SK-N-SH treated with all-trans-retinoic acid at 6 μM for 48 hours (cell line): ENCODE measurements at regions not wholly inside any gene's neighbourhood (a gene's known extent, or its start where the extent isn't known, plus 50 kb on each side); places are given as distances from the start of the nearest gene placed in this dataset.

Experiments used
- ATAC-seq: fragments of 200-7000 bp; cut with Tn5 transposase; 3 replicates; pipeline ENCODE4 v1.9.1; 2020; ENCODE audit warnings: mild to moderate bottlenecking, moderate library complexity
- ARNTL ChIP-seq: fragments of 450-650 bp; formaldehyde crosslinking; IDR thresholded peaks from 2 replicates; pipeline ENCODE4 v1.5.0; 2020; ENCODE audit warnings: low read depth, mild to moderate bottlenecking, moderate library complexity, borderline replicate concordance
- CSDC2 ChIP-seq: fragments of 250-450 bp; sonication (Bioruptor Pico); IDR thresholded peaks from 2 replicates; pipeline ENCODE4 v1.5.0; 2020; ENCODE audit warnings: mild to moderate bottlenecking, moderate library complexity
- CSRNP3 ChIP-seq: fragments of 250-450 bp; sonication (Bioruptor Pico); IDR thresholded peaks from 2 replicates; pipeline ENCODE4 v1.5.1; 2021; ENCODE audit warnings: mild to moderate bottlenecking, moderate library complexity
- ESRRG ChIP-seq: fragments of 250-450 bp; sonication (Bioruptor Pico); IDR thresholded peaks from 2 replicates; pipeline ENCODE4 v1.6.1; 2021; ENCODE audit warnings: mild to moderate bottlenecking
- GLIS3 ChIP-seq: fragments of 250-450 bp; sonication (Bioruptor Pico); IDR thresholded peaks from 2 replicates; pipeline ENCODE4 v1.5.0; 2020; ENCODE audit warnings: mild to moderate bottlenecking, moderate library complexity
- ISL1 ChIP-seq: fragments of 250-450 bp; sonication (Bioruptor Pico); IDR thresholded peaks from 2 replicates; pipeline ENCODE4 v2.1.2; 2022; ENCODE audit warnings: mild to moderate bottlenecking, moderate library complexity
- OSR1 ChIP-seq: fragments of 250-450 bp; sonication (Bioruptor Pico); IDR thresholded peaks from 2 replicates; pipeline ENCODE4 v1.8.0; 2022; ENCODE audit warnings: moderate library complexity, mild to moderate bottlenecking, inconsistent platforms
- PATZ1 ChIP-seq: fragments of 250-450 bp; sonication (Bioruptor Pico); IDR thresholded peaks from 2 replicates; pipeline ENCODE4 v1.8.0; 2020; ENCODE audit warnings: mild to moderate bottlenecking, moderate library complexity, borderline replicate concordance
- POU6F1 ChIP-seq: fragments of 250-450 bp; sonication (Bioruptor Pico); IDR thresholded peaks from 2 replicates; pipeline ENCODE4 v1.8.0; 2021; ENCODE audit warnings: low read depth, mild to moderate bottlenecking, moderate library complexity, borderline replicate concordance
- PPARA ChIP-seq: fragments of 250-450 bp; sonication (Bioruptor Pico); IDR thresholded peaks from 2 replicates; pipeline ENCODE4 v1.5.0; 2020; ENCODE audit warnings: mild to moderate bottlenecking, borderline replicate concordance
- RARB ChIP-seq: fragments of 250-450 bp; sonication (Bioruptor Pico); IDR thresholded peaks from 2 replicates; pipeline ENCODE4 v1.8.0; 2021; ENCODE audit warnings: mild to moderate bottlenecking, moderate library complexity
- SNAI2 ChIP-seq: fragments of 250-450 bp; sonication (Bioruptor Pico); IDR thresholded peaks from 2 replicates; pipeline ENCODE4 v1.5.0; 2020; ENCODE audit warnings: mild to moderate bottlenecking, moderate library complexity
- TCF4 ChIP-seq: fragments of 250-450 bp; sonication (Bioruptor Pico); IDR thresholded peaks from 2 replicates; pipeline ENCODE4 v1.8.0; 2021; ENCODE audit warnings: mild to moderate bottlenecking, moderate library complexity, borderline replicate concordance
- TOX ChIP-seq: fragments of 250-450 bp; sonication (Bioruptor Pico); IDR thresholded peaks from 2 replicates; pipeline ENCODE4 v1.8.0; 2021; ENCODE audit warnings: mild to moderate bottlenecking, moderate library complexity, borderline replicate concordance
- ZC3H10 ChIP-seq: fragments of 250-450 bp; sonication (Bioruptor Pico); IDR thresholded peaks from 2 replicates; pipeline ENCODE4 v1.5.1; 2021; ENCODE audit warnings: mild to moderate bottlenecking, moderate library complexity
- ZFP3 ChIP-seq: fragments of 250-450 bp; sonication (Bioruptor Pico); IDR thresholded peaks from 2 replicates; pipeline ENCODE4 v1.5.0; 2020; ENCODE audit warnings: mild to moderate bottlenecking, moderate library complexity
- ZFP30 ChIP-seq: fragments of 450-650 bp; formaldehyde crosslinking; IDR thresholded peaks from 2 replicates; pipeline ENCODE4 v1.5.0; 2022; ENCODE audit warnings: mild to moderate bottlenecking, moderate library complexity
- ZNF565 ChIP-seq: fragments of 450-650 bp; formaldehyde crosslinking; conservative IDR thresholded peaks from 2 replicates; pipeline ENCODE4 v1.5.0; 2020; ENCODE audit warnings: low read depth, mild to moderate bottlenecking, moderate library complexity
- ZNF70 ChIP-seq: fragments of 450-650 bp; formaldehyde crosslinking; IDR thresholded peaks from 2 replicates; pipeline ENCODE4 v1.5.0; 2020; ENCODE audit warnings: mild to moderate bottlenecking, moderate library complexity
- ZNF8 ChIP-seq: fragments of 450-650 bp; formaldehyde crosslinking; IDR thresholded peaks from 2 replicates; pipeline ENCODE4 v1.5.0; 2020; ENCODE audit warnings: mild to moderate bottlenecking, moderate library complexity
- TF ChIP-seq, protein P1 (sequence below): fragments of 250-450 bp; sonication (Bioruptor Pico); IDR thresholded peaks from 2 replicates; pipeline ENCODE4 v1.5.0; 2020; ENCODE audit warnings: mild to moderate bottlenecking, moderate library complexity

DNA sequence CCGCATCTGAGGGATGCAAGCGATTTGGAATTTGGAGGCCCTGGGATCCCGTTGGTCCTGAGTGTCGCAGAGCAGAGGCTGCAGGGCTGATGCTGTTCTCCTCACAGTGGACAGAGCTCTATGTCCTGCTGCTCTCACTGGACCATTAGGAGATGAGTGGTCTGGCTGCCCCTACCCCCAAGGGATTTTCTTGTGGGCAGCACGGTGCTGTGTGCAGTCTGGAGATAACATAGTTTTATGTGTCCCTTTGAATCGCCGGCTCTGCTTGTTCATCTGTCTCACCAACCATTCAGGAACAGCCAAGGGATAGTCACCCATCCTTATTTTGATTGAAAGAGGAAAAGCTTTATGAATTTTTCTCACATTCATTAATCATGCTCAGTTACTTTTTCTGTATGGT lies 49.9 kb downstream of the CHRM3 start:
- TF ChIP-seq, protein P1, sequence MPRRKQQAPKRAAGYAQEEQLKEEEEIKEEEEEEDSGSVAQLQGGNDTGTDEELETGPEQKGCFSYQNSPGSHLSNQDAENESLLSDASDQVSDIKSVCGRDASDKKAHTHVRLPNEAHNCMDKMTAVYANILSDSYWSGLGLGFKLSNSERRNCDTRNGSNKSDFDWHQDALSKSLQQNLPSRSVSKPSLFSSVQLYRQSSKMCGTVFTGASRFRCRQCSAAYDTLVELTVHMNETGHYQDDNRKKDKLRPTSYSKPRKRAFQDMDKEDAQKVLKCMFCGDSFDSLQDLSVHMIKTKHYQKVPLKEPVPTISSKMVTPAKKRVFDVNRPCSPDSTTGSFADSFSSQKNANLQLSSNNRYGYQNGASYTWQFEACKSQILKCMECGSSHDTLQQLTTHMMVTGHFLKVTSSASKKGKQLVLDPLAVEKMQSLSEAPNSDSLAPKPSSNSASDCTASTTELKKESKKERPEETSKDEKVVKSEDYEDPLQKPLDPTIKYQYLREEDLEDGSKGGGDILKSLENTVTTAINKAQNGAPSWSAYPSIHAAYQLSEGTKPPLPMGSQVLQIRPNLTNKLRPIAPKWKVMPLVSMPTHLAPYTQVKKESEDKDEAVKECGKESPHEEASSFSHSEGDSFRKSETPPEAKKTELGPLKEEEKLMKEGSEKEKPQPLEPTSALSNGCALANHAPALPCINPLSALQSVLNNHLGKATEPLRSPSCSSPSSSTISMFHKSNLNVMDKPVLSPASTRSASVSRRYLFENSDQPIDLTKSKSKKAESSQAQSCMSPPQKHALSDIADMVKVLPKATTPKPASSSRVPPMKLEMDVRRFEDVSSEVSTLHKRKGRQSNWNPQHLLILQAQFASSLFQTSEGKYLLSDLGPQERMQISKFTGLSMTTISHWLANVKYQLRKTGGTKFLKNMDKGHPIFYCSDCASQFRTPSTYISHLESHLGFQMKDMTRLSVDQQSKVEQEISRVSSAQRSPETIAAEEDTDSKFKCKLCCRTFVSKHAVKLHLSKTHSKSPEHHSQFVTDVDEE, result no peak
- no peak for TF ChIP-seq CSDC2 (CRISPR knock-in tag)
- TF ChIP-seq, all 23 proteins: peak for 0
- peak; percentile 40; the same call in 1 of the 3 replicates for ATAC-seq

GRCh38 chr1:239437822-239438221 lies 51.5 kb downstream of the CHRM3 start:
- no peak for ATAC-seq
- TF ChIP-seq ESRRG (CRISPR knock-in tag), result no peak
- no peak for TF ChIP-seq ZC3H10 (CRISPR knock-in tag)
- TF ChIP-seq RARB, result no peak
- TF ChIP-seq CSDC2 (CRISPR knock-in tag), result no peak
- TF ChIP-seq GLIS3 (CRISPR knock-in tag), result no peak
- no peak for TF ChIP-seq ZNF8 (CRISPR knock-in tag)
- TF ChIP-seq ISL1 (CRISPR knock-in tag), result no peak
- TF ChIP-seq TOX, result no peak
- no peak for TF ChIP-seq SNAI2
- no peak for TF ChIP-seq POU6F1
- no peak for TF ChIP-seq PATZ1 (CRISPR knock-in tag)
- TF ChIP-seq, protein P1, result no peak

DNA sequence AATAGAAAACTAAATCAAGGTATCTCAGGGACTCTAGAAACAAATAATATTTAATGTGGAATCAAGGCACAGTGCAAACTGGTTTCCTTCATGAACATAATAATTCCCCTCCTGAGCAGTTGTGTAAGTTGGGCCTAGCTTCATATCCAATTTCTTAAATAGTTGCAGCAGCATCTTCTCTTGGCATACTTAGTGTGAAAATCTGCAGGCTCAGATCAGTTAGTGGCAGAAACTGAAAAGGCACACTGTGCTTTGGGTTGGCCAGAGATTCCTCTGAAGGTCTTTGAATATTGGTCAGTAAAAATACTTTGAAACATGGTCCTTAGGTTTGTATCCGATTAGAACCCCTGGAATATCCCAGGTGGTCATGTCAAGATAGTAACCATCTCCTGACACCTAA lies 52.5 kb downstream of the CHRM3 start:
- ATAC-seq, result no peak
- TF ChIP-seq TOX (no peak), ZNF8 (CRISPR knock-in tag) (no peak)

DNA sequence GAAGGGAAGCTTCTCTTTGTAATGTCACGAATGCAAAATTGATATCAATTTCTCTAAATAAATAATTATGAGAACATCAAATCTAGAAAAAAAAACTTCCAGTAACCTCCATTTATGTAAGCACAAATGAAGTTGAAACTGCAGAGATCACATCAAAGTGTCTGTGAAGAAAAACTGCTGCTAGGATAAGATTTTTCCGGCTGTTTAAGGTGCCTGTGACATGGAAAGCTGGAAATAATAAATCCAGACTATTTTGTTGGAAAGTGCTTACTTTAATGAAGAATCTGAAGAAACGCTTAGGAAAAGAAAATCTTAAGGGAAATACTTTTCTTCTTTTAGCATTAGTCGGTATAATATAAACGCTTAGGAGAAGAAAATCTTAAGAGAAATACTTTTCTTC lies 57.0 kb downstream of the CHRM3 start:
- ATAC-seq, result no peak
- TF ChIP-seq ZNF565, result no peak
- TF ChIP-seq ZC3H10 (CRISPR knock-in tag), result no peak
- TF ChIP-seq ZNF8 (CRISPR knock-in tag), result no peak
- no peak for TF ChIP-seq OSR1
- TF ChIP-seq ZNF70 (CRISPR knock-in tag), result no peak
- no peak for TF ChIP-seq ISL1 (CRISPR knock-in tag)
- no peak for TF ChIP-seq POU6F1
- no peak for TF ChIP-seq RARB
- no peak for TF ChIP-seq ESRRG (CRISPR knock-in tag)
- no peak for TF ChIP-seq CSRNP3 (CRISPR knock-in tag)
- TF ChIP-seq ZFP30 (CRISPR knock-in tag), result no peak
- TF ChIP-seq PPARA (CRISPR knock-in tag), result no peak
- TF ChIP-seq ARNTL, result no peak
- no peak for TF ChIP-seq PATZ1 (CRISPR knock-in tag)
- TF ChIP-seq ZFP3 (CRISPR knock-in tag), result no peak
- no peak for TF ChIP-seq TCF4 (CRISPR knock-in tag)
